Ectodermal cell (in vitro differentiated cells): ENCODE measurements at regions not wholly inside any gene's neighbourhood (a gene's known extent, or its start where the extent isn't known, plus 50 kb on each side); places are given as distances from the start of the nearest gene placed in this dataset.
"Not testable (repeated sequence)": the region's sequence is repeated elsewhere in the genome, so short reads cannot be mapped to it uniquely, and the experiment has no call there.

ENCODE experiments used
- H3K27ac ChIP-seq: 2 replicates; pipeline ENCODE4 v1.7.0; 2013; ENCODE audit warnings: mild to moderate bottlenecking, low read depth, low read length; ENCODE audit not compliant: insufficient read depth, poor library complexity, severe bottlenecking
- H3K27me3 ChIP-seq: 2 replicates; pipeline ENCODE4 v1.7.0; 2013; ENCODE audit warnings: mild to moderate bottlenecking, low read length; ENCODE audit not compliant: insufficient read depth, control insufficient read depth, poor library complexity, severe bottlenecking
- H3K36me3 ChIP-seq: one replicate; pipeline ENCODE4 v1.7.0; 2013; ENCODE audit warnings: low read length; ENCODE audit not compliant: control insufficient read depth, insufficient read depth
- H3K4me1 ChIP-seq: one replicate; pipeline ENCODE4 v1.7.0; 2013; ENCODE audit warnings: low read length; ENCODE audit not compliant: control insufficient read depth, insufficient read depth
- H3K4me3 ChIP-seq: 2 replicates; pipeline ENCODE4 v1.7.0; 2013; ENCODE audit warnings: low read depth, low read length, control low read depth; ENCODE audit not compliant: insufficient read depth
- H3K9me3 ChIP-seq: 2 replicates; pipeline ENCODE4 v1.7.0; 2013; ENCODE audit warnings: mild to moderate bottlenecking, low read length, moderate library complexity; ENCODE audit not compliant: control insufficient read depth
- WGBS, 2 experiments: methylation state at CpG; one replicate each; pipeline ENCODE4 v1.1.7; 2013; ENCODE audit warnings: missing lambda C conversion rate in 2 of 2; 5-methylcytosine and 5-hydroxymethylcytosine counted together

DNA sequence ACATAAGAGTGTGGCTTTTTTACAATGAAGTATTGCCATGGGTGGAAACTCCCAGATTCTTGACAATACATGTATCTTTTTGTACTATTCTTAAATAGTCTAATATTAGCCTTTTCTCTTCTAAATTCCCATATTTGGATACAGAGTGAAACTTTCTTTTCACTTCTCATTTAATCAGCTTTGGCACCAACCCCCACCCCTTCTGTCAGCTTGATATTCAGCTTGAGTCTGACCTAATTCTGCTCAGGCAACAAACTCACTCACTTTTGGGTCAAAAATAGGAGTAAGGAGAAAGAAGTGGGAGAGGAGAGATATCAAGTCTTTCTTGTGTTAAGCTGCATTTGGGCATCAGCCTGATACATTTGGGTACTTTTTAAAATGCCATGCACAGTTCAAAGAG, 397.5 kb downstream of the COG6 start:
- H3K27me3 ChIP-seq = no peaks in the 10 kb centered on the region
- no peaks in the 10 kb centered on the region for H3K36me3 ChIP-seq
- H3K27ac ChIP-seq = no peak overlapping the region
- no peaks in the 10 kb centered on the region for H3K9me3 ChIP-seq
- no peaks in the 10 kb centered on the region for H3K4me1 ChIP-seq
- H3K4me3 ChIP-seq = no peak overlapping the region

DNA sequence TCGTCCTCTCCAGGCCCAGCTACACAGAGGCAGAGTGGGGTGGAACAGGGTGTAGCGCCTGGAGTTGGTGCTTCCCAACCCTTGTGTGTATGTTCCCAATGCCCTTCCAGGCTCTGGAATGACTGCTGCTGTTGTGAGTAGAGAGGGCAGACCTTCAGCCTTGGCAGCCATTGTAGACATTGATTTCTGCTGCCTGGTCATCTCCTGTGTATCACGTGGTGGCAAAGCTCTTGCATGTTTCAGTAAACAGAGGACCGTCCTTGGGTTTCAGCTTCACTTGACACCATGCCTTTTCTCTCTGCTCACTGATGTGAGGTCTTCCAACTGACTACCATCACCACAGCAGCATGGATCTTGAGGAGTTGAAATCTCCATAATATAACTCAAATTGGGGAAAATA, 397.9 kb downstream of the COG6 start:
- Histone ChIP-seq H3K4me3 (no peak overlapping the region), H3K27ac (no peak overlapping the region), H3K36me3 (no peaks in the 10 kb centered on the region), H3K4me1 (no peaks in the 10 kb centered on the region), H3K9me3 (no peaks in the 10 kb centered on the region), H3K27me3 (no peaks in the 10 kb centered on the region)
- WGBS, 2 experiments = 95% methylated on average over 4 of the region's 4 CpGs

DNA sequence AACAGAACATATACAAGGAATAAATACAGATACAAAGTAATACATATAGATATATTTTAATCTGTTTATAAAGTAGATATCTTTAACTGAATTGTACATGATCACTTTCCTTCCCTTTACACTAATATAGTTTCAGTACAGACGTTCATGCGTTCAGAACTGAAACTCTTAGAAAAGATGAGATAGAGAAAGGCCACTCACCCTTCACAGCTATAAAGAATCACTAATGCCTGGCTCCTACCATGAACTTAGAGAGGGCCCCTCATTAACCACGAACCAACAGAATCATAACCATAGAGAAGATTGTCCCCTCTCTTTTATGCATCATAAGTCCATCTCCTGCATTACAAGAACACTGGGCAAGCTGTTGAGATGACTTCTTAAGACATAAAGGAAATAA, 399.0 kb downstream of the COG6 start:
- H3K4me1 ChIP-seq, H3K27ac ChIP-seq, H3K27me3 ChIP-seq, H3K9me3 ChIP-seq, H3K36me3 ChIP-seq, H3K4me3 ChIP-seq: not testable (repeated sequence)
- no CpG with 5 or more reads among the region's 3 CpGs for WGBS, 2 experiments

DNA sequence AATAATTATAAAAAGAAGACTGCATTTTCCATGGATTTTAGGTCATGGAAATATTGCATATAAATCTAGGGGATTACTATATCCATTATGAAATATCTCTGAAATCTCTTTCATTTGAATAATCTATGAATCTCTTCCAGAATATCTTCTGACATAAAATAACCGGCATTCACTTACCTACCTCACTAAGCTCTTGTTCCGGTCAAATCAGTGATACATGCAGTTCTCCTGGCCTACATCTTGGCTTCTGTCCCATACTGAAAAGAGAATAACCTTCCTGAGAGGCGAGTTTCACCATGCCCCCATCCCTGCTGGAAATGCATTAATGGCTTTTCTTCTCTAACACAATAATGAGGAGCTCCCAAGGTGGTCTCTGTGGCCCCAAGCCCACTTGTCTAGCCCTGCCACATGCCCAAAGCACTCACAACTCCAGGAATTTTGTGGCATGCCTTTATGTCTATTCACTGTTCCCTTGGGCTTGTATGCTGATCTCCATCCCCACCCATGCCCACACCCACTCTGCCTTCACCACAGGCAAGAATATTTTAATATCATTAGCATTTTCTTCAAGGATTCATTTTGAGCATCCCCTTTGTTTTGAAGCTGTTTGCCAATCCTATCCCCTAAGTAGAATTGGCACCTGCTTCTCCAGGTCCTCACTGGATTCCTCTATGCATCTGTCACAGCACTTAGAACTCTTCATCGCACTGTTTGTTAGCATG, 401.6 kb downstream of the COG6 start:
- H3K4me1 ChIP-seq = no peaks in the 10 kb centered on the region
- H3K9me3 ChIP-seq = no peaks in the 10 kb centered on the region
- 85 to 90% methylated on average over 4 of the region's 4 CpGs for WGBS, 2 experiments
- H3K36me3 ChIP-seq = no peaks in the 10 kb centered on the region
- H3K27ac ChIP-seq = no peak overlapping the region
- no peak overlapping the region for H3K4me3 ChIP-seq
- H3K27me3 ChIP-seq = no peaks in the 10 kb centered on the region

DNA sequence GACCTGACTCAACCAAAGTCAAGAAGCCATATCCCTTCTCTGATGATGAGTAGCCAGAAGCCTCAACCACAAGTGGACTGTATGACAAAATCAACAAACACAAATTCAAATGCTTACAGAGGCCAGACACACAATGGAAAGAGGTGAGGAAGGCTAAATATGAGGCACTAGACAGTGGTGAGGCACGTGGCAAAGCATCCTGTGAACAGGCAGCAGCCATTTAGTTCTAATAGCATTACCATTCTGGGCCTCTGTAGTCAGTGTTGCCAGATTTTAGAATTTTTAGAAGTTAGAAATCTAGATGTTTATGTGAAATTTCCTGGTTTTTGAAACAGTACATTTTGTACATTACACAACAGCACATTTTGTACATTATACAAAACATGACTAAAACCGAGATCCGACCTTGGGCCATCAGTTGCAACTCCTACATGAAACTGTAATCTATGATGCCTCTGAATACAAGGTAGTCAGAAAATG, 403.3 kb downstream of the COG6 start:
- H3K4me1 ChIP-seq = no peaks in the 10 kb centered on the region
- 74 to 92% methylated on average over 3 of the region's 3 CpGs for WGBS, 2 experiments

DNA sequence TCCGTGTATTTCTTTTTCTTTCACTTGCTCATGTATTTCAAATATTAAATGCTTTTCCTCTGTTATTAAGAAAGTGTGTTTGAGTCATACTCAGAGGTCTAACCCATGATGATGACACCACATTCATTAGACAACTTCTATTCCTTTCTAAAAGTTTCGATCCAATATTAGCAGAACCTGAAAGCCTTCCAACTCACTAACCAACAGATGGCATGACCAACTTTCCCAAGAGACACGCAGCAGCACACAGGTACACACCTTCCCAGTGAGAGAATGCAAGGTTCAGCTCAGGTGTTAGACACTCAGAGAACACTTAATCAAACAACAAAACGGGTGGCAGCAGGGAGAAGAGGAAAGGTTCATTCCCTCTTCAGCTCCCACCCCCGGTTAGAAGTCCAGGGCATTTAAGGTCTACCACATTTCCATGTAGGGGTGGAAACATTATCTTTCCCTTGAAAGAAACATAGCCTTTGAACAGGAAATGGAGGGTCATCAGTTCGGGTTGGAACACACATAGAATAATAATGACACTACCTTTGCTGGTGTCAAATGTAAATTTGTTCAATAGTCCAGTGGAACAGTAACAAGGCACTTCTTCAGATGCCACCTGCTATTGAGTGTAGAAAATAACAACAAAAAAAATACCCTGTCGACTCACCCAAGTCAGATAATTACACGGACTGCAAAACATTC, 404.2 kb downstream of the COG6 start:
- WGBS, 2 experiments = 83 to 84% methylated on average over 6 to 8 of the region's 8 CpGs
- H3K27ac ChIP-seq = no peak overlapping the region

More for the DNA sequence above, 403.3 kb downstream of the COG6 start:
- Histone ChIP-seq H3K27ac (no peak overlapping the region), H3K36me3 (no peaks in the 10 kb centered on the region), H3K9me3 (no peaks in the 10 kb centered on the region), H3K4me3 (no peak overlapping the region), H3K27me3 (no peaks in the 10 kb centered on the region)

DNA sequence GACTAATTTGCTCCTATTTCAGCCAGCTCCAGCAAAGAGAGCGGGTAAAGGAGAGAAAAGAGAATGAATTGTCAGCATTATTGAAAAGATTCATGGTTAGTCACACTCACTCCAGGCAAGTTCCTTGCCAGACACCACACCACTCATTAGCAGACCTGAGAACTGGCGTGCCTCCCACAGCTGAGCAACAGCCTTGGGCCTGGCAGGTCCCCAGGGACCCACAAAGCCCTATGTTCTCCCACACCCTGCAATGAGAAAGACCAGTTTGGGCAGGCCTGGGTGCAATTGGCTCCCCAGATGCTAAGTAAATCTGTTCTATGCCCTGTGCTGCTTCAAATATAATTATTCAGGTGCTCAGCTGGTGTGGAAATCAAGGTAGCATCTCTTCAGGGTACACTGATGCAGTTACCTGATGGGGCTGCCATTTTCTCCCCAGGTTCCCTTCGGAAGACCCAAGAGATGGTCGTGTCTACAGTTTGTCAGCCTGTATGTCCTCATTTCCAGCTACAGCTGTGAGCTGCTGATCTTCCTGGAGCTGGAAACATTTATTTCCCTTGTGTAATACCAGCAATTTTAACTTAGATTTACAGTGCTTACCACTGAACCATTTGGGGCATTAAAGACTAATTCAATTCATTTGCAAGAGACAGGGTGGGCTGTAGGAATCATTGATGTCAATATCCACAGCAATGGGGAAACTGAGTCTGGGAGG, 405.0 kb downstream of the COG6 start:
- H3K9me3 ChIP-seq = no peaks in the 10 kb centered on the region
- H3K27me3 ChIP-seq = no peaks in the 10 kb centered on the region
- 90 to 96% methylated on average over 3 to 4 of the region's 4 CpGs for WGBS, 2 experiments

More for the DNA sequence above, 404.2 kb downstream of the COG6 start:
- no peaks in the 10 kb centered on the region for H3K9me3 ChIP-seq
- H3K4me1 ChIP-seq = no peaks in the 10 kb centered on the region
- no peaks in the 10 kb centered on the region for H3K36me3 ChIP-seq
- no peaks in the 10 kb centered on the region for H3K27me3 ChIP-seq
- H3K4me3 ChIP-seq = no peak overlapping the region

DNA sequence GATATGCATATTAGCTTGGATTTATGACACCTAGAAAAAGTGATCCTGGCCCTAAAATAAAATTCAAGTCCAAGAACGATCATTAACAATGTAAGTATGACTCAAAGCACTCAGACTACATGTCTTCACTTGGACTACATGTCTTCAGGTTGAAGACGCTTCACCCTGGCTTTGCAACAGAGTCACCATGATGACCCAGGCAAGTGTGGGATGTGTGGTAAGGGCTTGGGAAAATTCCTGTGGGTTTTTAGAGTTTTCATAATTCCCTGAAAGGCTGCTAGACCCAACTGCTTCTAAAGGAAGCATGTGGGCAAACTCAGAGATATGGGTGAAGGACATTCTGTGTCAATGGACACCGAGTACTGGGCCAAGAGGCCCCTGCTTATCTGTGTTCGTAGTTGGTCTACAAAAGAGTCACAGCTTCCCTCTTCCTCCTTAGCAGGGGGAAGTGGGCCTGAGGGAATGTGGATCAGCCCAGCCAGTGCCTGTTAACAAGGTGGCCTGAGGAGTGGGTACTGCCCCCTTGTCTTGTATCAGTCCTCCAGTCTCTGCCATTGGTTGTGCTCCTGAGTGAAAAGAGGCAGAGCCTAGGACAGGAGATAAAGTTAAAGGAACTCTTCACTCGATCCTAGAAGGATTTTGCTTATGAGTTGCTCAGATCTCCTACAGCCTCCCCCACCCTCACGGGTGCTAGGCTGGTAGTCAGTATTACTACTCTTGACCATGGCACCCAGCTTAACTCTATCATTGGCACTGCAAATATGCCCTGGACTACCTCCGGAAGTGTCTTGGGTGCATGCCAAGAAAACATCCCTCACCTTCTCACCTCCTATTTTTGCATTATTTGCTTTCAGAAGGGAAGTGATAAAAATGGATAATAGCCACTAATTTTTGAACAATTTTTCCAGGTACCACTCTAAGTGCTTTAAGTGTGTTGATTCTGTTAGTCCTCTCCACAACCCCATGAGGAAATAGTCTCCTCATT, 406.3 kb downstream of the COG6 start:
- H3K4me1 ChIP-seq = no peaks in the 10 kb centered on the region
- no peaks in the 10 kb centered on the region for H3K9me3 ChIP-seq
- no peaks in the 10 kb centered on the region for H3K36me3 ChIP-seq
- H3K27ac ChIP-seq = no peak overlapping the region
- H3K27me3 ChIP-seq = no peaks in the 10 kb centered on the region
- WGBS, 2 experiments = 93 to 96% methylated on average over 7 of the region's 7 CpGs
- H3K4me3 ChIP-seq = no peak overlapping the region

More for the DNA sequence above, 405.0 kb downstream of the COG6 start:
- Histone ChIP-seq H3K4me1 (no peaks in the 10 kb centered on the region), H3K36me3 (no peaks in the 10 kb centered on the region), H3K27ac (no peak overlapping the region), H3K4me3 (no peak overlapping the region)

DNA sequence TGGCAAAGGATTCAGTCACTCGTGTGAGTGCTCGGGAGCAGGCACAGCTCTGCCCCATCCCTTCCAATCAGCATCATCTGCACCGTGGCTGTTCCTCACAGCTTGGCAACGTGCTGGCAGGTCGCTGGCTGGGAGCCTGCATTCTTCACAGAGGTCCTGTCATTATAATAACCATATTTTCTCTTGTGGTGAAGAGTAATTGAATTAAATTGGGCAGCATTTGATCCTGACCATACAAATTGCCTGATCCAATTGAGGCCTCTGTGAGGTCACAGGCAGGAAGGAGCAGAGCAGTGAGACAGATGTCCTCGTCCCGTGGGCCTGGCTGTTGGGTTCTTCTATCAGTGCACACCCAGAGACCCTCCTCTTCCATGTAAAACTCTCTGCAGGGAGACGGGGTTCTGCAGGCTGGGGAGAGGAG, 407.8 kb downstream of the COG6 start:
- Histone ChIP-seq H3K4me1 (no peaks in the 10 kb centered on the region), H3K9me3 (no peaks in the 10 kb centered on the region), H3K36me3 (no peaks in the 10 kb centered on the region), H3K27ac (no peak overlapping the region), H3K27me3 (no peaks in the 10 kb centered on the region), H3K4me3 (no peak overlapping the region)
- 92% methylated on average over 7 to 8 of the region's 8 CpGs for WGBS, 2 experiments
